GM12878 (cell line): ENCODE measurements at regions not wholly inside any gene's neighbourhood (a gene's known extent, or its start where the extent isn't known, plus 50 kb on each side); places are given as distances from the start of the nearest gene placed in this dataset.
A peak's percentile ranks its signal among the peaks of the same experiment; 100 is the strongest.

Experiments
- ATAC-seq: fragments of 200-7000 bp; cut with Tn5 transposase; 3 replicates; pipeline ENCODE4 v1.9.1; 2020; ENCODE audit warnings: mild to moderate bottlenecking, moderate library complexity
- BruUV-seq: library from RNA; stranded (reverse); fragments of 400-500 nt; replicated peaks from 2 replicates; lab custom pipeline; 2021; lab: Mats Ljungman, UMichigan
- CTCF ChIA-PET: fragments of 300-600 bp; sonication (Branson Sonifier 250); formaldehyde crosslinking; extraction: SDS; loops from one replicate; lab custom pipeline; 2021; ENCODE audit warnings: inconsistent platforms; lab: Yijun Ruan, JAX
- POLR2A ChIA-PET: fragments of 350-600 bp; formaldehyde crosslinking; extraction: SDS; loops from one replicate; lab custom pipeline; 2021; ENCODE audit warnings: inconsistent platforms; lab: Charles Lee
- RAD21 ChIA-PET: fragments of 300-600 bp; sonication (Branson Sonifier 250); formaldehyde crosslinking; loops from one replicate; lab custom pipeline; 2023; ENCODE audit warnings: antibody characterized with exemption; ENCODE audit not compliant: unreplicated experiment; lab: Charles Lee
- SMC1A ChIA-PET: fragments of 300-600 bp; sonication (Branson Sonifier 250); formaldehyde crosslinking; loops from one replicate; lab custom pipeline; 2023; ENCODE audit not compliant: unreplicated experiment, uncharacterized antibody; lab: Charles Lee
- DNase-seq: peaks from one replicate; pipeline ENCODE4 v3.0.0-alpha.2; 2011; ENCODE audit warnings: low read depth, low spot score
- FAIRE-seq: peaks from 3 replicates; lab custom pipeline; 2011; peaks lifted over from hg19 to GRCh38; lab: Jason Lieb, UNC
- H2AFZ ChIP-seq: 2 replicates; pipeline ENCODE4 v1.6.0; 2011; ENCODE audit warnings: low read depth, low read length, control low read depth; ENCODE audit not compliant: control insufficient read depth
- H3K27ac ChIP-seq: 2 replicates; pipeline ENCODE4 v1.5.1; 2011; ENCODE audit warnings: control low read depth; ENCODE audit not compliant: control insufficient read depth, insufficient read depth
- H3K27me3 ChIP-seq, 2 experiments: replicated peaks in 1 of 2; 2 replicates each; pipeline versions ENCODE4 v1.6.0 to v1.6.1; 2011; ENCODE audit warnings: low read length in 1 of 2; ENCODE audit not compliant: control insufficient read depth in 2 of 2, insufficient read depth in 2 of 2
- H3K36me3 ChIP-seq, 2 experiments: 2 replicates each; pipeline ENCODE4 v1.5.1; 2011; ENCODE audit warnings: low read length in 1 of 2; ENCODE audit not compliant: control insufficient read depth in 2 of 2, insufficient read depth in 2 of 2
- H3K4me1 ChIP-seq: 2 replicates; pipeline ENCODE4 v1.6.1; 2011; ENCODE audit warnings: mild to moderate bottlenecking, low read length, moderate library complexity, mixed read lengths; ENCODE audit not compliant: control insufficient read depth, insufficient read depth
- H3K4me2 ChIP-seq: 2 replicates; pipeline ENCODE4 v1.6.0; 2011; ENCODE audit warnings: control low read depth; ENCODE audit not compliant: control insufficient read depth, insufficient read depth
- H3K4me3 ChIP-seq: fragments of 200-600 bp; sonication (generic); 2 replicates; pipeline ENCODE4 v1.5.1; 2016
- H3K79me2 ChIP-seq: 2 replicates; pipeline ENCODE4 v1.6.0; 2011; ENCODE audit warnings: low read length; ENCODE audit not compliant: control insufficient read depth, insufficient read depth
- H3K9ac ChIP-seq: 2 replicates; pipeline ENCODE4 v1.8.0; 2011; ENCODE audit warnings: low read length, control low read depth, mixed read lengths; ENCODE audit not compliant: control insufficient read depth, insufficient read depth
- H3K9me3 ChIP-seq: replicated peaks from 3 replicates; pipeline ENCODE4 v1.5.1; 2011; ENCODE audit warnings: mild to moderate bottlenecking, low read length; ENCODE audit not compliant: control insufficient read depth, insufficient read depth
- H4K20me1 ChIP-seq: 2 replicates; pipeline ENCODE4 v1.6.0; 2011; ENCODE audit not compliant: control insufficient read depth, insufficient read depth
- CBFB ChIP-seq: IDR thresholded peaks from 2 replicates; pipeline ENCODE4 v1.6.1; 2016; ENCODE audit warnings: antibody characterized with exemption, low read depth
- LARP7 ChIP-seq: fragments of 450-650 bp; IDR thresholded peaks from 2 replicates; pipeline ENCODE4 v1.6.1; 2017; ENCODE audit warnings: mild to moderate bottlenecking
- MEF2A ChIP-seq: IDR thresholded peaks from 2 replicates; pipeline ENCODE4 v1.6.1; 2011; ENCODE audit warnings: low read depth, mild to moderate bottlenecking, low read length, moderate library complexity; ENCODE audit not compliant: insufficient read depth
- MTA3 ChIP-seq: IDR thresholded peaks from 2 replicates; pipeline ENCODE4 v1.6.1; 2012; ENCODE audit warnings: low read length, inconsistent platforms, borderline replicate concordance
- NBN ChIP-seq: fragments of 450-650 bp; IDR thresholded peaks from 2 replicates; pipeline ENCODE4 v1.6.1; 2016
- SMAD1 ChIP-seq: fragments of 450-650 bp; IDR thresholded peaks from 2 replicates; pipeline ENCODE4 v1.6.1; 2018; ENCODE audit warnings: mild to moderate bottlenecking, low read depth; ENCODE audit not compliant: partially characterized antibody
- SPI1 ChIP-seq: IDR thresholded peaks from 2 replicates; pipeline ENCODE4 v1.6.1; 2011; ENCODE audit warnings: low read depth, mild to moderate bottlenecking, low read length, moderate library complexity, borderline replicate concordance; ENCODE audit not compliant: insufficient read depth
- SUZ12 ChIP-seq: fragments of 200-600 bp; sonication (generic); IDR thresholded peaks from one replicate; pipeline ENCODE4 v1.6.1; 2018; ENCODE audit warnings: antibody characterized with exemption, mild to moderate bottlenecking; ENCODE audit not compliant: unreplicated experiment
- TAF1 ChIP-seq: IDR thresholded peaks from 2 replicates; pipeline ENCODE4 v1.6.1; 2011; ENCODE audit warnings: mild to moderate bottlenecking, low read depth, low read length, borderline replicate concordance
- TBL1XR1 ChIP-seq: IDR thresholded peaks from 2 replicates; pipeline ENCODE4 v1.6.1; 2012; ENCODE audit warnings: low read depth, low read length, improper control_type of control experiment
- ZNF207 ChIP-seq: fragments of 450-650 bp; IDR thresholded peaks from 2 replicates; pipeline ENCODE4 v1.6.1; 2014; ENCODE audit warnings: antibody characterized with exemption, mild to moderate bottlenecking, borderline replicate concordance
- ZNF24 ChIP-seq: fragments of 450-650 bp; IDR thresholded peaks from 2 replicates; pipeline ENCODE4 v1.6.1; 2017; ENCODE audit warnings: antibody characterized with exemption, mild to moderate bottlenecking
- ZNF384 ChIP-seq: IDR thresholded peaks from 2 replicates; pipeline ENCODE4 v1.6.1; 2012; ENCODE audit warnings: low read depth, mild to moderate bottlenecking, low read length, improper control_type of control experiment, borderline replicate concordance
- WGBS: methylation state at CpG from one replicate; pipeline ENCODE4 v1.1.6; 2016; ENCODE audit warnings: low lambda C conversion rate; ENCODE audit not compliant: insufficient replicate concordance, insufficient coverage; ENCODE audit errors: missing lambda C conversion rate; 5-methylcytosine and 5-hydroxymethylcytosine counted together
- in situ Hi-C: fragments of 300-500 bp; cut with MboI; formaldehyde crosslinking; loops from 9 replicates; pipeline ENCODE4 v1.14.3; 2018; ENCODE audit warnings: mixed read lengths
- intact Hi-C: fragments of 100-400 bp; cut with micrococcal nuclease; formaldehyde crosslinking; loops from one replicate; pipeline ENCODE4 v1.14.2; 2022; ENCODE audit not compliant: unreplicated experiment
- TF ChIP-seq, protein P1 (sequence below): fragments of 450-650 bp; IDR thresholded peaks from 2 replicates; pipeline ENCODE4 v1.6.1; 2014; ENCODE audit warnings: mild to moderate bottlenecking
- TF ChIP-seq, protein P2 (sequence below): fragments of 450-650 bp; conservative IDR thresholded peaks from 2 replicates; pipeline ENCODE4 v1.6.1; 2017; ENCODE audit warnings: mild to moderate bottlenecking, moderate library complexity

GRCh38 chr9:115283395-115283794 is 165.4 kb upstream of the TNC start:
- Histone ChIP-seq H3K27me3 (no peaks in the 10 kb centered on the region), H4K20me1 (no peaks in the 10 kb centered on the region), H3K79me2 (no peaks in the 10 kb centered on the region), H3K9me3 (no peaks in the 10 kb centered on the region), H2AFZ (no peak overlapping the region), H3K4me2 (no peak overlapping the region), H3K27ac (no peak overlapping the region), H3K4me1 (no peaks in the 10 kb centered on the region), H3K4me3 (no peak overlapping the region), H3K36me3 (no peaks in the 10 kb centered on the region), H3K9ac (no peak overlapping the region)
- POLR2A ChIA-PET, result no interaction called here
- intact Hi-C loops, result no loop called here
- CTCF ChIA-PET, result interaction anchor here (0.8 kb wide), 1 partner anchor 9 kb away, joined by 3 read pairs; no protein-coding TSS in a partner anchor
- TF ChIP-seq TAF1 (no peak), SPI1 (0 out of 2 replicates have a peak, but pooled peaks have one; percentile 21)
- 42% methylated on average over 1 of the region's 1 CpG for WGBS
- BruUV-seq, result no TSS peak
- RAD21 ChIA-PET, result no interaction called here
- FAIRE-seq, result no peak
- no peak for ATAC-seq
- DNase-seq, result no peak
- in situ Hi-C loops, result loop anchor here (5.0 kb wide), 1 partner anchor 51 kb away; no protein-coding TSS in a partner anchor
- SMC1A ChIA-PET, result interaction anchor here (0.5 to 1.0 kb wide), 2 partner anchors 14 to 38 kb away, joined by 3 read pairs; no protein-coding TSS in a partner anchor

DNA sequence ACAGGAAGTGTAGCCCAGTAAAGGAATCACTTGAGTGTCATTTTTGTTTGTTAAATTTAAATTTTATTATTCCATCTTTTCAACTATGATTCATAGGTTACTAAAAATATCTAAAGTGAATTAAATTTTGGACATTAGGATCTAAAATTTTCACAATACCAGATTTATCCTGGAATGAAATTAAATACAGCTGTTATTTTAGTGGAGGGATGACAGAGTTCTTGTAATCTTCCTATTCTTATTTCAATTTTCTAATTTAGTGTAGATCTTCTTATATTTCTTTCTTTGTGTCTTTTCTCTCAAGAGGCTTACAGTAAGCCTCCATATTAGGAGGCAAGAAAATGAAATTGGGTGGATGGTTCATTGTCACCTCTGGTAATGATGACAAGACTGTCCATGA is 167.9 kb upstream of the TNC start:
- ChIA-PET POLR2A (no interaction called here), RAD21 (no interaction called here), SMC1A (no interaction called here), CTCF (no interaction called here)
- no peaks in the 10 kb centered on the region for H3K9me3 ChIP-seq
- H3K79me2 ChIP-seq, result no peaks in the 10 kb centered on the region
- no TSS peak for BruUV-seq
- FAIRE-seq, result no peak
- no peak overlapping the region for H3K4me3 ChIP-seq
- H3K27me3 ChIP-seq, result no peaks in the 10 kb centered on the region
- in situ Hi-C loops (no loop called here), intact Hi-C loops (no loop called here)
- H3K9ac ChIP-seq, result no peak overlapping the region
- no peak overlapping the region for H3K4me2 ChIP-seq
- H2AFZ ChIP-seq, result no peak overlapping the region
- no peak overlapping the region for H3K27ac ChIP-seq
- ATAC-seq, result no peak
- no peaks in the 10 kb centered on the region for H3K4me1 ChIP-seq
- no peak for TF ChIP-seq SMAD1
- no peak for TF ChIP-seq TBL1XR1
- no peak for TF ChIP-seq MTA3
- TF ChIP-seq CBFB, result no peak
- TF ChIP-seq, protein P1, sequence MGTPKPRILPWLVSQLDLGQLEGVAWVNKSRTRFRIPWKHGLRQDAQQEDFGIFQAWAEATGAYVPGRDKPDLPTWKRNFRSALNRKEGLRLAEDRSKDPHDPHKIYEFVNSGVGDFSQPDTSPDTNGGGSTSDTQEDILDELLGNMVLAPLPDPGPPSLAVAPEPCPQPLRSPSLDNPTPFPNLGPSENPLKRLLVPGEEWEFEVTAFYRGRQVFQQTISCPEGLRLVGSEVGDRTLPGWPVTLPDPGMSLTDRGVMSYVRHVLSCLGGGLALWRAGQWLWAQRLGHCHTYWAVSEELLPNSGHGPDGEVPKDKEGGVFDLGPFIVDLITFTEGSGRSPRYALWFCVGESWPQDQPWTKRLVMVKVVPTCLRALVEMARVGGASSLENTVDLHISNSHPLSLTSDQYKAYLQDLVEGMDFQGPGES, result no peak
- no peak for TF ChIP-seq ZNF384
- no peak for TF ChIP-seq SUZ12
- no peak for TF ChIP-seq LARP7
- no peak for TF ChIP-seq ZNF207
- no peak for TF ChIP-seq MEF2A
- no peak for TF ChIP-seq NBN
- no peak for TF ChIP-seq ZNF24
- TF ChIP-seq, protein P2, sequence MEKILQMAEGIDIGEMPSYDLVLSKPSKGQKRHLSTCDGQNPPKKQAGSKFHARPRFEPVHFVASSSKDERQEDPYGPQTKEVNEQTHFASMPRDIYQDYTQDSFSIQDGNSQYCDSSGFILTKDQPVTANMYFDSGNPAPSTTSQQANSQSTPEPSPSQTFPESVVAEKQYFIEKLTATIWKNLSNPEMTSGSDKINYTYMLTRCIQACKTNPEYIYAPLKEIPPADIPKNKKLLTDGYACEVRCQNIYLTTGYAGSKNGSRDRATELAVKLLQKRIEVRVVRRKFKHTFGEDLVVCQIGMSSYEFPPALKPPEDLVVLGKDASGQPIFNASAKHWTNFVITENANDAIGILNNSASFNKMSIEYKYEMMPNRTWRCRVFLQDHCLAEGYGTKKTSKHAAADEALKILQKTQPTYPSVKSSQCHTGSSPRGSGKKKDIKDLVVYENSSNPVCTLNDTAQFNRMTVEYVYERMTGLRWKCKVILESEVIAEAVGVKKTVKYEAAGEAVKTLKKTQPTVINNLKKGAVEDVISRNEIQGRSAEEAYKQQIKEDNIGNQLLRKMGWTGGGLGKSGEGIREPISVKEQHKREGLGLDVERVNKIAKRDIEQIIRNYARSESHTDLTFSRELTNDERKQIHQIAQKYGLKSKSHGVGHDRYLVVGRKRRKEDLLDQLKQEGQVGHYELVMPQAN, result no peak
- no peak for DNase-seq
- no peaks in the 10 kb centered on the region for H4K20me1 ChIP-seq
- H3K36me3 ChIP-seq, result no peaks in the 10 kb centered on the region
